Calu3 (cell line): ENCODE measurements at regions not wholly inside any gene's neighbourhood (a gene's known extent, or its start where the extent isn't known, plus 50 kb on each side); places are given as distances from the start of the nearest gene placed in this dataset.

Experiments
- BruUV-seq: library from RNA; stranded (reverse); fragments of 400-500 nt; replicated peaks from 2 replicates; lab custom pipeline; 2021; lab: Mats Ljungman, UMichigan
- CTCF ChIA-PET: fragments of 300-600 bp; sonication (Branson Sonifier 250); formaldehyde crosslinking; loops from one replicate; lab custom pipeline; 2022; ENCODE audit warnings: antibody characterized with exemption; lab: Charles Lee
- DNase-seq: peaks from one replicate; pipeline ENCODE4 v3.0.0; 2022
- H3K27ac Mint-ChIP-seq: one replicate; pipeline ENCODE4 v1.8.0; 2022; ENCODE audit warnings: mixed read lengths; ENCODE audit not compliant: unreplicated experiment
- H3K27me3 Mint-ChIP-seq: one replicate; pipeline ENCODE4 v1.8.0; 2022; ENCODE audit warnings: mixed read lengths; ENCODE audit not compliant: unreplicated experiment
- H3K36me3 Mint-ChIP-seq: one replicate; pipeline ENCODE4 v1.8.0; 2022; ENCODE audit warnings: mild to moderate bottlenecking, moderate library complexity, mixed read lengths; ENCODE audit not compliant: insufficient read depth, unreplicated experiment
- H3K4me1 Mint-ChIP-seq: one replicate; pipeline ENCODE4 v1.8.0; 2022; ENCODE audit warnings: mild to moderate bottlenecking, low read depth, mixed read lengths; ENCODE audit not compliant: unreplicated experiment
- H3K4me3 Mint-ChIP-seq: one replicate; pipeline ENCODE4 v1.8.0; 2022; ENCODE audit warnings: mild to moderate bottlenecking, low read depth, moderate library complexity, mixed read lengths; ENCODE audit not compliant: unreplicated experiment
- H3K9me3 Mint-ChIP-seq: one replicate; pipeline ENCODE4 v1.8.0; 2022; ENCODE audit warnings: low read depth, mixed read lengths; ENCODE audit not compliant: unreplicated experiment
- intact Hi-C: fragments of 100-400 bp; cut with micrococcal nuclease; formaldehyde crosslinking; loops from one replicate; pipeline ENCODE4 v1.10.0; 2022; ENCODE audit not compliant: unreplicated experiment
- TF ChIP-seq, protein P1 (sequence below): fragments of 200-600 bp; IDR thresholded peaks from one replicate; pipeline ENCODE4 v1.8.0; 2022; ENCODE audit warnings: antibody characterized with exemption; ENCODE audit not compliant: unreplicated experiment

DNA sequence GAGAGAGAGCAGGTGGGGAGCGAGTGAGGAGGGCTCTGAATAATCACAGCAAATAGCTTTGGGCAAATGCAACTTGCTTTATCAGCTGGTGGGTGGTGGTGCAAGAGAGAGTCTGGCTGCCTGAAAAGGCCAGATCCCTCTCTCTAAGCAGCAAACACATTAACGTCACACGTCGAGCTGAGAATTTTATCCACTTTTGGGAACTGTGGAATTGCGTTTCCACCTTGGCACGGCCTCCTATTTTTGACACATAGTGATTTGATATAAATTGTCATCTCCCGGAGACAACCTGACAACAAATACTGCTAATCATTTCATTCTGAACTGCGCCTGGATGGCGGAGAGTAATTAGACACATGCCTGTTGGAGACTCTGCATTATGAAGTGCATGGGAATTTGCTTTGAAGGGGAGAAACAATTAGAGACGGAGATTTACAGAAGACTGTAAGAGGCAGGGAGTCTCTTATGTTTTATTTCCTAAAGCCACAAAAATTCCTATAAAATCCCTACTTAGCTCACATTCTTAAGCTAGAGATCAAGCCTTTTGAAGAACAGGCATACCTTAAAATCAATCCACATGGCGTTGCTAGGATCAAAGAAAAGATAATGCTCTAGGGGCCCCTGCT lies 634.1 kb downstream of the TDRD15 start:
- CTCF ChIA-PET = no interaction called here
- TF ChIP-seq, protein P1, sequence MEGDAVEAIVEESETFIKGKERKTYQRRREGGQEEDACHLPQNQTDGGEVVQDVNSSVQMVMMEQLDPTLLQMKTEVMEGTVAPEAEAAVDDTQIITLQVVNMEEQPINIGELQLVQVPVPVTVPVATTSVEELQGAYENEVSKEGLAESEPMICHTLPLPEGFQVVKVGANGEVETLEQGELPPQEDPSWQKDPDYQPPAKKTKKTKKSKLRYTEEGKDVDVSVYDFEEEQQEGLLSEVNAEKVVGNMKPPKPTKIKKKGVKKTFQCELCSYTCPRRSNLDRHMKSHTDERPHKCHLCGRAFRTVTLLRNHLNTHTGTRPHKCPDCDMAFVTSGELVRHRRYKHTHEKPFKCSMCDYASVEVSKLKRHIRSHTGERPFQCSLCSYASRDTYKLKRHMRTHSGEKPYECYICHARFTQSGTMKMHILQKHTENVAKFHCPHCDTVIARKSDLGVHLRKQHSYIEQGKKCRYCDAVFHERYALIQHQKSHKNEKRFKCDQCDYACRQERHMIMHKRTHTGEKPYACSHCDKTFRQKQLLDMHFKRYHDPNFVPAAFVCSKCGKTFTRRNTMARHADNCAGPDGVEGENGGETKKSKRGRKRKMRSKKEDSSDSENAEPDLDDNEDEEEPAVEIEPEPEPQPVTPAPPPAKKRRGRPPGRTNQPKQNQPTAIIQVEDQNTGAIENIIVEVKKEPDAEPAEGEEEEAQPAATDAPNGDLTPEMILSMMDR = no peak
- Mint-ChIP-seq H3K9me3 (peaks cover 13% of the 10 kb centered on the region), H3K27me3 (no peaks in the 10 kb centered on the region), H3K4me1 (no peaks in the 10 kb centered on the region), H3K36me3 (no peaks in the 10 kb centered on the region), H3K4me3 (no peak overlapping the region), H3K27ac (no peak overlapping the region)
- no TSS peak for BruUV-seq
- no peak for DNase-seq
- intact Hi-C loops = no loop called here

DNA sequence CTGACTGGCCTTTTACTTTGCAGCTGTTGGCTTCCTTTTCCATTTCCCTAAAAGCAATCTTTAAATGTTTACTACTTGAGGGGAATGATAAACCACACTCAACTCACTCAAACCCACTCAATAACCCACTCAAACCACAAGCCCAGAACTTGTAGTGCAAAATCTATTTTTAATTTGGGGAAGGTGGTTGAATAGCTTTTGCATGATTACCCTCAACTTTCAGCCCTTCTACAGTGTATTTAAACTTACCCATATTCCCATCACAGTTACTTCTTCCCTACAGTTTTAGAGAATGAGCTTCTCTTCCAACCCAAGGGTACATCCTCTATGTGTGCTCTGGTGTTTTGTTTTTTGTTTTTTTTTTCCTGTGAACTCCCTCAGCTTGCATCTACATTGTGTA lies 636.1 kb downstream of the TDRD15 start:
- CTCF ChIA-PET = no interaction called here
- H3K27ac Mint-ChIP-seq = no peak overlapping the region
- no peak for DNase-seq
- no peaks in the 10 kb centered on the region for H3K4me1 Mint-ChIP-seq
- H3K4me3 Mint-ChIP-seq = no peak overlapping the region
- intact Hi-C loops = no loop called here
- TF ChIP-seq, protein P1 = no peak
- H3K36me3 Mint-ChIP-seq = no peaks in the 10 kb centered on the region
- peaks cover 10% of the 10 kb centered on the region for H3K9me3 Mint-ChIP-seq
- no peaks in the 10 kb centered on the region for H3K27me3 Mint-ChIP-seq
- BruUV-seq = no TSS peak

DNA sequence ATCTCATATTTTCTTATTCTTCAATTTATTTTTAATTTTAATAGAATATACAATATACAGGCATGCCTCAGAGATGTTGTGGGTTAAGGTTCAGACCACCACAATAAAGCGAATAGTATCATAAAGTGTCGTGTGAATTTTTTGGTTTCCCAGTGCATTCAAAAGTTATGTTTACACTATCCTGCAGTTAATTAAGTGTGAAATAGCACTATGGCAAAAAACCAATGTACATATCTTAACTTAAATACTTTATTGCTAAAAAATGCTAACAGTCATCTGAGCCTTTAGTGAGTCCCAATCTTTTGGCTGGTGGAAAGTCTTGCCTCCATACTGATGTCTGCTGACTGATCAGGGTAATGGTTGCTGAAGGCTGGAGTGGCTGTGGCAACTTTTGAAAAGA lies 637.6 kb downstream of the TDRD15 start:
- Mint-ChIP-seq H3K27ac (no peak overlapping the region), H3K27me3 (no peaks in the 10 kb centered on the region), H3K9me3 (peaks cover 12% of the 10 kb centered on the region), H3K4me3 (no peak overlapping the region), H3K4me1 (no peaks in the 10 kb centered on the region), H3K36me3 (no peaks in the 10 kb centered on the region)
- intact Hi-C loops = no loop called here
- BruUV-seq = no TSS peak
- TF ChIP-seq, protein P1 = no peak
- CTCF ChIA-PET = no interaction called here
- DNase-seq = no peak

DNA sequence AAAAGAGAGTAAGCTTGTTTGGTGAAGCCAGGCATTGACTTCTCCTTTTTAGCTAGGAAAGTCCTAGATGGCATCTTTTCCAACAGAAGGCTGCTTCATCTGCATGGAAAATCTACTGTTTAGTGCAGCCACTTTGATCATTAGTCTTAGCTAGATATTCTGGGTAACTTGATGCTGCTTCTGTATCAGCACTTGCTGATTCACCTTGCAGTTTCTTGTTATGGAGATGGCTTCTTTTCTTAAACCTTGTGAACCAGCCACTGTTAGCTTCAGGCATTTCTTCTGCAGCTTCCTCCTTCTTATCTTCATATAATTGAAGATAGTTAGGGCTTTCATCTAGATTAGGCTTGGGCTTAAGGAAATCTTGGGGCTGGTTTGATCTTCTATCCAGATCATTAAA lies 639.7 kb downstream of the TDRD15 start:
- no TSS peak for BruUV-seq
- H3K4me1 Mint-ChIP-seq = no peaks in the 10 kb centered on the region
- no peak for DNase-seq
- H3K27me3 Mint-ChIP-seq = no peaks in the 10 kb centered on the region
- H3K36me3 Mint-ChIP-seq = no peaks in the 10 kb centered on the region
- no peak overlapping the region for H3K4me3 Mint-ChIP-seq
- H3K27ac Mint-ChIP-seq = no peak overlapping the region
- CTCF ChIA-PET = no interaction called here
- intact Hi-C loops = no loop called here
- peaks cover 13% of the 10 kb centered on the region for H3K9me3 Mint-ChIP-seq
- TF ChIP-seq, protein P1 = no peak
